T-helper 1 cell treated with Interleukin-12 subunit alpha and Interleukin-12 subunit beta and Interleukin-4 antibody, amounts not matched to agents 30 μg/mL and 1 μg/mL, for 36 hours (primary cell): ENCODE measurements at regions not wholly inside any gene's neighbourhood (a gene's known extent, or its start where the extent isn't known, plus 50 kb on each side); places are given as distances from the start of the nearest gene placed in this dataset.
"Not testable (repeated sequence)": the region's sequence is repeated elsewhere in the genome, so short reads cannot be mapped to it uniquely, and the experiment has no call there.

ENCODE experiments used
- H3K27ac Mint-ChIP-seq: one replicate; pipeline ENCODE4 v1.8.0; 2021; ENCODE audit warnings: mild to moderate bottlenecking, mixed read lengths
- H3K27me3 Mint-ChIP-seq: one replicate; pipeline ENCODE4 v1.8.0; 2021; ENCODE audit warnings: low read depth, mixed read lengths
- H3K36me3 Mint-ChIP-seq: one replicate; pipeline ENCODE4 v1.8.0; 2021; ENCODE audit warnings: low read depth, mixed read lengths
- H3K4me1 Mint-ChIP-seq: one replicate; pipeline ENCODE4 v1.8.0; 2021; ENCODE audit warnings: low read depth, mixed read lengths
- H3K4me3 Mint-ChIP-seq: one replicate; pipeline ENCODE4 v1.8.0; 2021; ENCODE audit warnings: mild to moderate bottlenecking, moderate library complexity, mixed read lengths
- H3K9me3 Mint-ChIP-seq: one replicate; pipeline ENCODE4 v1.8.0; 2021; ENCODE audit warnings: mixed read lengths

DNA sequence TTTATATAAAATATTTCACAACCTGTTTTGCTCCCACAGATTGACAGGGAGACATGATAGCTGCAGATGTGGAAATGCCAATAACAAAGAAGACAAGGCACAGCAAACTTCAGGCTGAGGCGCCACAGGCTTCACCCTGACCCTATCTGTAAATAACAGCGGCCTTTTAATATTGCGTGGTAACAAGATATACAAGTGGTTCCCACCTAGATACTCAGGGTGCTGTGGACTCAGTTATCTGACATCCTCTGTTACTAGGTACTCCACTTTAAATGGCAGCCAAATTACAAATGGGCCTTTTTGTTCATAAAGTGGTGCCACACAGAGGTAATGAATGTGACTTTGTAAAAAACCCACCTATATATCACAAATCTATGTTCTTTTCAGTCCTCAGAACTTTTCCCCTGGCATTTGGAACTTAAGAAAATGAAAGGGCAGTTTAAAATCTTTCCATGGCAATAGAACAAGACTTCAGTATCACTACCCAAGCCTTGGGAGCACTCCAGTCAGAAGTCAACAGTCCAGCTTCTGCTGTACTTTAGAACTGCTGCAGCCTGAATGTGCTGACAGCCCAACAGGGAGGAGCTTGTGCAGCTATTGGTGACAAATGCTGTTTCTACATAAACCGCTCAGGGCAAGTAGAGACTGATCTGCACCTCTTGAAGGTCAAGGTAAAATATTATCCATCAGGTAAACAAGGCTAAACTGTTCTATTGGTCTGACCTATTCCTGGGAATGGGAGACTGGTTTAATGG, 86.2 kb upstream of the DCD start:
- H3K27ac Mint-ChIP-seq: no peak overlapping the region
- peaks cover 17% of the 10 kb centered on the region for H3K9me3 Mint-ChIP-seq
- H3K4me3 Mint-ChIP-seq: no peak overlapping the region
- peaks cover 16% of the 10 kb centered on the region for H3K4me1 Mint-ChIP-seq
- peaks cover 15% of the 10 kb centered on the region for H3K36me3 Mint-ChIP-seq
- H3K27me3 Mint-ChIP-seq: peaks cover 19% of the 10 kb centered on the region

DNA sequence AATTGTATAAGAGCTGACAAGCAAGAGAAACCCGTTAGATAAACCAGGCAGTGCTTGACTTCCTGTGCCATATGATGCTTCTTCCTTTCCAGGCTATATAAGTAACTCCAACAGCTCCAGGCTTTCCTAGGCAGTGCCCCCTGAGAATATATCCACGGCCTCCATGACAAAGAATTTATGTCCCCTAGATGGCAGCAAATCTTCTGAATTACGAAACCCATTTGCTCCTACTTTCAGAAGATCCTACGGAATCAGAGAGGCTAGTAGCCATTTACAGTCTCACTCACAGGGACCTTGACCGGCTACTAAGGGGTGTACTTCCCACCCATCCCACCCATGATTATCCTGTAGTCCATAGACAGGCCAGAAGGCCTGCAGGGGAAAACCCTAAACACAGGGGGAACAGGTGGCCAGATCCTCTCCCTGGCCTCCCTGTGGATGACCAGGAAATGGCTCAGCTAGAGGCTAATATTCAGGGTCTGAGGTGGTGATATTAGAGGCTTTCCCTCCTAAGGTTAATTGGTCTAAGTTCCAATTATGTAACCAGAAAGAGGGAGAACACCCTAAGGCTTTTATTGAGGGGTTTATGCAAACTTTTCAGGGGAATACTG, 77.2 kb upstream of the DCD start:
- H3K4me3 Mint-ChIP-seq: no peak overlapping the region
- H3K36me3 Mint-ChIP-seq: no peaks in the 10 kb centered on the region
- H3K27ac Mint-ChIP-seq: no peak overlapping the region
- no peaks in the 10 kb centered on the region for H3K9me3 Mint-ChIP-seq
- H3K27me3 Mint-ChIP-seq: peaks cover 40% of the 10 kb centered on the region
- H3K4me1 Mint-ChIP-seq: peaks cover 6% of the 10 kb centered on the region

DNA sequence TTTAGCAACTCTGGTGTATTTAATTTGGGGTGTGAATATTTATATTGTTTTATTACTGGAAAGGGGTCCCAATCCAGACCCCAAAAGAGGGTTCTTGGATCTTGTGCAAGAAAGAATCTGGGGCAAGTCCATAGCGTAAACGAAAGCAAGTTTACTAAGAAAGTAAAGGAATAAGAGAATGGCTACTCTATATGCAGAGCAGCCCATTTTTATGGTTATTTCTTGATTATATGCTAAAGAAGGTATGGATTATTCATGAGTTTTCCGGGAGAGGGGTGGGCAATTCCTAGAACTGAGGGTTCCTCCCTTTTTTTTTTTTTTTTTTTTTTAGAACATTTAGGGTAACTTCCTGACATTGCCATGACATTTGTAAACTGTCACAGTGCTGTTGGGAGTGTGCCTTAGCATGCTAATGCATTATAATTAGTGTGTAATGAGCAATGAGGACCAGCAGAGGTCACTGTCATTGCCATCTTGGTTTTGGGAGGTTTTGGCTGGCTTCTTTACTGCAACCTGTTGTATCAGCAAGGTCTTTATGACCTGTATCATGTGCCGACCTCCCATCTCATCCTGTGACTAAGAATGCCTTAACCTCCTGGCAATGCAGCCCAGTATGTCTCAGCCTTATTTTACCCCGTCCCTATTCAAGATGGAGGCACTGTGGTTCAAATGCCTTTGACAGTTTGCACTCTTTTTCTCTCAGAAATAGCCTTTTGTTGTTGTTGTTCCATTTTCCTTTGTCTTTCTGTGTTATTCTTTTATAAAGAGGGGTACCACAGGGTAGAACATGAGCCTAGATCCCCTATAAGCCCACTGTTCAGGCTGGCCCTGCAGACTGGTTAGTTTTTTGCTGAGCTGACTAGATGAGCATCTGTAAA, 75.5 kb upstream of the DCD start:
- Mint-ChIP-seq H3K27me3 (peaks cover 40% of the 10 kb centered on the region), H3K27ac (no peak overlapping the region), H3K36me3 (no peaks in the 10 kb centered on the region), H3K4me3 (no peak overlapping the region), H3K4me1 (peaks cover 6% of the 10 kb centered on the region), H3K9me3 (no peaks in the 10 kb centered on the region)

- H3K27ac Mint-ChIP-seq: no peak overlapping the region
- no peaks in the 10 kb centered on the region for H3K36me3 Mint-ChIP-seq
- H3K9me3 Mint-ChIP-seq: no peaks in the 10 kb centered on the region
- peaks cover 2% of the 10 kb centered on the region for H3K4me1 Mint-ChIP-seq
- no peak overlapping the region for H3K4me3 Mint-ChIP-seq
- H3K27me3 Mint-ChIP-seq: peaks cover 38% of the 10 kb centered on the region
Measured at GRCh38 chr12:54721312-54721711, 73.1 kb upstream of the DCD start.

DNA sequence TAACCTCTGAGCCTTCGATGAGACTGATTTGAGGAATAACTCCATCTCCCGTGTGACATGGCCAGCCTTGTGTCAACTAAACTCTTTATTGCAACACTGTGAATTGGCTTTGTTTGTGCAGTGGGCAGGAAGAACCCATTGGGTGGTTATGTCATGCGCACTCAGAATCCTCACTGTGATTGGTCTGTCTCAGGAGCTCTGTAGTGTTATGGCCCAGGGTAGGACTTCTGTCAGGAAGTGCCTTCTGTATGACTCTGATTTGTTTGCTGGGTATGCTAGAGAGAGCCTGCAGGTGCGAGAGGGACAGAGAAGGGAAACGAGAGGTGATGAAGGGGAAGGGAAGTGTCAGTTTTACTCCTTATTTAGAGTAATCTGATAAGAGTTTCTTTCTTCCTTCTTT, 71.5 kb upstream of the DCD start:
- H3K27ac Mint-ChIP-seq: no peak overlapping the region
- no peaks in the 10 kb centered on the region for H3K4me1 Mint-ChIP-seq
- H3K27me3 Mint-ChIP-seq: peaks cover 38% of the 10 kb centered on the region
- no peak overlapping the region for H3K4me3 Mint-ChIP-seq
- no peaks in the 10 kb centered on the region for H3K9me3 Mint-ChIP-seq
- no peaks in the 10 kb centered on the region for H3K36me3 Mint-ChIP-seq

GRCh38 chr12:54716261-54716660, 68.1 kb upstream of the DCD start:
- Mint-ChIP-seq H3K9me3 (no peaks in the 10 kb centered on the region), H3K4me1 (no peaks in the 10 kb centered on the region), H3K4me3 (no peak overlapping the region), H3K27ac (no peak overlapping the region), H3K36me3 (no peaks in the 10 kb centered on the region), H3K27me3 (peaks cover 40% of the 10 kb centered on the region)

GRCh38 chr12:54713876-54714275, 65.7 kb upstream of the DCD start:
- H3K4me3 Mint-ChIP-seq: not testable (repeated sequence)

DNA sequence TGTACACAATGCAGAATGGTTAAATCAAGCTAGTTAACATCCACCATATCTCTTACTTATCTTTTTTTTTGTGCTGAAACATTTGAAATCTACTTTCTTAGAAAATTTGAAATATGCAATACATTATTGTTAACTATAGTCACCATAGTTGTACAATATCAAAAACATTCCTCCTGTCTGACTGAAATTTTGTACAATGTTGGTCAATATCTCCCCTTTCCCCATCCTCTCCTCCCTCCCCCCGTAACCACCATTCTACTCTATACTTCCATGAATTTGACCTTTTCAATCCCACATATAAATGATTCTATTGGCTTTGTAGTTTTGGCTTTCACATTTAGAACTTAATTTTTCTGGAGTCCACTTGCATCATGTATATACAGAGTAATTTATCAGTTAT, 63.5 kb upstream of the DCD start:
- H3K9me3 Mint-ChIP-seq: no peaks in the 10 kb centered on the region
- no peak overlapping the region for H3K4me3 Mint-ChIP-seq
- H3K36me3 Mint-ChIP-seq: no peaks in the 10 kb centered on the region
- H3K27ac Mint-ChIP-seq: no peak overlapping the region
- no peaks in the 10 kb centered on the region for H3K4me1 Mint-ChIP-seq
- H3K27me3 Mint-ChIP-seq: peaks cover 20% of the 10 kb centered on the region

More at GRCh38 chr12:54713876-54714275, 65.7 kb upstream of the DCD start:
- not testable (repeated sequence) for H3K27ac Mint-ChIP-seq, H3K36me3 Mint-ChIP-seq, H3K4me1 Mint-ChIP-seq, H3K9me3 Mint-ChIP-seq
- H3K27me3 Mint-ChIP-seq: peaks cover 27% of the 10 kb centered on the region

DNA sequence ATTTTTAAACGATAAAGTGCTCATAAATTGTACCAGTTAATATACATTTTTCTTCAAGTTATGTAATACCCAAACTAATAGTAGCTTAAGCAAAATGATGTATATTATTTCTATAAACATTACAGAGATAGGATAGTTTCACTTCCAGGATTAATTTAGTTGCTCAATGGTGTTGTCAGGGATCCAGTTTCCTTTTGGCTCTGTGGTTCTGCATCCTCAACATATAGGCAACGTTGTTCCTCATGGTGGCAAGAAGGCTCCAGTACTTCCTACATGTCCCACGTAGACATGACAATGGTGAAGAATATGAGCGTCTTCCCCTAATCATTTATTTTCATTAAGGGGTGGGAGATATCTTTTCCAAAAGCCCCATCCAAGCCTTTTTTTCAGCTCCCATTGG, 60.7 kb upstream of the DCD start:
- H3K9me3 Mint-ChIP-seq: no peaks in the 10 kb centered on the region
- H3K36me3 Mint-ChIP-seq: no peaks in the 10 kb centered on the region
- H3K27me3 Mint-ChIP-seq: peaks cover 25% of the 10 kb centered on the region
- no peaks in the 10 kb centered on the region for H3K4me1 Mint-ChIP-seq
- no peak overlapping the region for H3K4me3 Mint-ChIP-seq
- no peak overlapping the region for H3K27ac Mint-ChIP-seq

DNA sequence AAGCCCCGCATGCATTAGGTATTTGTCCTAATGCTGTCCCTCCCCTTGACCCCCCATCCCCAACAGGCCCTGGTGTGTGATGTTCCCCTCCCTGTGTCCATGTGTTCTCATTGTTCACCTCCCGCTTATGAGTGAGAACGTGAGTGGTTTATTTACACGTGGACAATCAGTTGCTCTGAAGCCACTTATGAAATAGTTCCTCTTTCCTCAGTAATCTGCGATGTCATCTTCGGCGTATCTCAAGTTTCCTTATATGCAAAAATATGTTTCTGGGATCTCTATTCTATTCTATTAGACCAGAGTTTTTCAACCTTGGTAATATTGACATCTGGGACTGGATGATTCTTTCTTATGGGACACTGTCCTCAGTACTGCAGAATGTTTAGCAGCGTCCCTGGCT, 56.0 kb upstream of the DCD start:
- Mint-ChIP-seq H3K27me3 (peaks cover 11% of the 10 kb centered on the region), H3K27ac (no peak overlapping the region), H3K9me3 (no peaks in the 10 kb centered on the region), H3K36me3 (no peaks in the 10 kb centered on the region), H3K4me3 (no peak overlapping the region), H3K4me1 (no peaks in the 10 kb centered on the region)

- Mint-ChIP-seq H3K27me3 (peaks cover 19% of the 10 kb centered on the region), H3K27ac (no peak overlapping the region), H3K9me3 (no peaks in the 10 kb centered on the region)
Measured at GRCh38 chr12:54701940-54702592, 53.9 kb upstream of the DCD start.

DNA sequence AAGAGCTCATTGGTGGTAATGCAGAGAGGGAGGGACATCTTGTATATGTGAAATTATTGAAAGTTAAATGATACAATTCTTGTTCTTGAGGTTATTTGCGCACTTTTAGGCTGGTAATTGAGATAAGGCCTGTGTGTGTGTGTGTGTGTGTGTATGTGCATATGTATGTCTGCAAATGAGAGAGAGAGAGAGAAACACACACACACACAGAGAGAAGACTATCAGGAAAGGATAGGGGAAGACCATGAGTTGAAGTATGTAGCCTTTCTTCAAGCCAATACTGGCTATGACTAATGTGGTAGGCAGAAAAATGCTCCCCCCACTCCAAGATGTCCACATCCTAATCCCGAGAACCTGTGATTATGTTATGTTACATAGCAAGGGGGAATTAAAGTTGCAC, 52.7 kb upstream of the DCD start:
- H3K27me3 Mint-ChIP-seq: peaks cover 18% of the 10 kb centered on the region
- no peak overlapping the region for H3K27ac Mint-ChIP-seq
- H3K4me1 Mint-ChIP-seq: no peaks in the 10 kb centered on the region
- no peak overlapping the region for H3K4me3 Mint-ChIP-seq
- no peaks in the 10 kb centered on the region for H3K9me3 Mint-ChIP-seq
- H3K36me3 Mint-ChIP-seq: no peaks in the 10 kb centered on the region

More at GRCh38 chr12:54701940-54702592, 53.9 kb upstream of the DCD start:
- Mint-ChIP-seq H3K4me3 (no peak overlapping the region), H3K4me1 (no peaks in the 10 kb centered on the region), H3K36me3 (no peaks in the 10 kb centered on the region)

DNA sequence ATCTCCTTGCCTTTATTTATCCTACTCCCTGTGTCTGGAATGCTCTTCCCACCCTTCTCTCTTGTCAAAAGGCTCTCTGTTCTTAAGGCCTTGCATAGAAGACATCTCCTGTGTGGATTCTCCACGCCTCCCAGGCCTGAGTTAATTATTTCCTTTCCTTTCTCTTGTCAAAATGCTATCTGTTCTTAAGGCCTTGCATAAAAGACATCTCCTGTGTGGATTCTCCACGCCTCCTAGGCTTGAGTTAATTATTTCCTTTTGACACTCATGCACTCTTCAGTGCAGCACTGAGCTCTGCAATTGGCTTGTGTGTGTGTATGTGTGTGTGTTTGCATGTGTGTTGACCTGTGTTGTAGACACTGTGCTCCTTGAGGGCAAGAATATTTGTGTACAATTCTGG, 52.1 kb upstream of the DCD start:
- no peak overlapping the region for H3K27ac Mint-ChIP-seq
- H3K4me1 Mint-ChIP-seq: no peaks in the 10 kb centered on the region
- no peaks in the 10 kb centered on the region for H3K9me3 Mint-ChIP-seq
- H3K4me3 Mint-ChIP-seq: no peak overlapping the region
- H3K36me3 Mint-ChIP-seq: no peaks in the 10 kb centered on the region
- H3K27me3 Mint-ChIP-seq: peaks cover 22% of the 10 kb centered on the region
